GM23338 (cell line): ENCODE measurements at regions not wholly inside any gene's neighbourhood (a gene's known extent, or its start where the extent isn't known, plus 50 kb on each side); places are given as distances from the start of the nearest gene placed in this dataset.

Experiments
- ATAC-seq: fragments of 200-7000 bp; cut with Tn5 transposase; 3 replicates; pipeline ENCODE4 v1.9.1; 2020
- DNase-seq: peaks from one replicate; pipeline ENCODE4 v3.0.0-alpha.2; 2015; ENCODE audit warnings: low spot score
- H2AFZ ChIP-seq: fragments of 200-600 bp; sonication (generic); 2 replicates; pipeline ENCODE4 v1.8.0; 2016; ENCODE audit warnings: antibody characterized with exemption, mild to moderate bottlenecking, moderate library complexity
- H3F3A ChIP-seq: fragments of 200-600 bp; sonication (generic); replicated peaks from 2 replicates; pipeline ENCODE4 v1.8.0; 2017; ENCODE audit warnings: antibody characterized with exemption, mixed run types, low read depth
- H3K27ac ChIP-seq: fragments of 200-600 bp; sonication (generic); 2 replicates; pipeline ENCODE4 v1.6.1; 2016; ENCODE audit warnings: low read depth
- H3K27me3 ChIP-seq: fragments of 200-600 bp; sonication (generic); 2 replicates; pipeline ENCODE4 v1.8.0; 2016; ENCODE audit warnings: mild to moderate bottlenecking, mixed run types, moderate library complexity; ENCODE audit not compliant: insufficient read depth
- H3K36me3 ChIP-seq: fragments of 200-600 bp; sonication (generic); 2 replicates; pipeline ENCODE4 v1.8.0; 2016; ENCODE audit warnings: mild to moderate bottlenecking; ENCODE audit not compliant: insufficient read depth
- H3K4me1 ChIP-seq: fragments of 200-600 bp; sonication (generic); 2 replicates; pipeline ENCODE4 v1.8.0; 2016; ENCODE audit warnings: mild to moderate bottlenecking, moderate library complexity; ENCODE audit not compliant: insufficient read depth
- H3K4me2 ChIP-seq: fragments of 200-600 bp; sonication (generic); 2 replicates; pipeline ENCODE4 v1.7.1; 2017; ENCODE audit warnings: mixed run types
- H3K4me3 ChIP-seq: fragments of 200-600 bp; sonication (generic); 2 replicates; pipeline ENCODE4 v1.6.1; 2016; ENCODE audit warnings: mixed run types
- H3K79me2 ChIP-seq: fragments of 200-600 bp; sonication (generic); replicated peaks from 2 replicates; pipeline ENCODE4 v1.8.0; 2017; ENCODE audit warnings: mild to moderate bottlenecking; ENCODE audit not compliant: insufficient read depth
- H3K9me2 ChIP-seq: fragments of 200-600 bp; sonication (generic); 2 replicates; pipeline ENCODE4 v1.8.0; 2017; ENCODE audit not compliant: insufficient read depth
- H4K20me1 ChIP-seq: fragments of 200-600 bp; sonication (generic); replicated peaks from 2 replicates; pipeline ENCODE4 v1.8.0; 2017; ENCODE audit warnings: mild to moderate bottlenecking; ENCODE audit not compliant: insufficient read depth
- H3K27ac Mint-ChIP-seq: 2 replicates; pipeline ENCODE4 v1.8.0; 2020; ENCODE audit warnings: inconsistent platforms, mild to moderate bottlenecking, moderate library complexity, mixed read lengths
- H3K27me3 Mint-ChIP-seq: 3 replicates; pipeline ENCODE4 v1.8.0; 2022; ENCODE audit warnings: low read depth, mild to moderate bottlenecking, moderate library complexity, mixed read lengths, inconsistent platforms; ENCODE audit not compliant: insufficient read depth, poor library complexity
- H3K36me3 Mint-ChIP-seq: 3 replicates; pipeline ENCODE4 v1.8.0; 2021; ENCODE audit warnings: low read depth, mild to moderate bottlenecking, inconsistent platforms, moderate library complexity, mixed read lengths
- H3K4me1 Mint-ChIP-seq: 3 replicates; pipeline ENCODE4 v1.8.0; 2020; ENCODE audit warnings: mild to moderate bottlenecking, inconsistent platforms, mixed read lengths
- H3K4me3 Mint-ChIP-seq: 3 replicates; pipeline ENCODE4 v1.8.0; 2021; ENCODE audit warnings: moderate library complexity, mild to moderate bottlenecking, inconsistent platforms, mixed read lengths
- H3K9me3 Mint-ChIP-seq: 3 replicates; pipeline ENCODE4 v1.8.0; 2020; ENCODE audit warnings: moderate library complexity, mild to moderate bottlenecking, inconsistent platforms, mixed read lengths
- EZH2phosphoT487 ChIP-seq: fragments of 200-600 bp; sonication (generic); IDR thresholded peaks from one replicate; pipeline ENCODE4 v1.8.1; 2018; ENCODE audit warnings: antibody characterized with exemption; ENCODE audit not compliant: unreplicated experiment
- POLR2AphosphoS5 ChIP-seq: IDR thresholded peaks from 2 replicates; pipeline ENCODE4 v1.6.1; 2016; ENCODE audit warnings: antibody characterized with exemption, low read depth
- ZNF114 ChIP-seq: fragments of 250-450 bp; sonication (Bioruptor Pico); IDR thresholded peaks from 2 replicates; pipeline ENCODE4 v1.5.0; 2020; ENCODE audit warnings: mild to moderate bottlenecking, moderate library complexity
- TF ChIP-seq, protein P1 (sequence below): IDR thresholded peaks from one replicate; pipeline ENCODE4 v1.6.1; 2018; ENCODE audit warnings: antibody characterized with exemption; ENCODE audit not compliant: unreplicated experiment
- TF ChIP-seq, protein P2 (sequence below): fragments of 250-450 bp; sonication (Bioruptor Pico); IDR thresholded peaks from 2 replicates; pipeline ENCODE4 v1.5.0; 2020; ENCODE audit warnings: mild to moderate bottlenecking, moderate library complexity
- TF ChIP-seq, protein P3 (sequence below): IDR thresholded peaks from 2 replicates; pipeline ENCODE4 v1.6.1; 2016; ENCODE audit warnings: antibody characterized with exemption

DNA sequence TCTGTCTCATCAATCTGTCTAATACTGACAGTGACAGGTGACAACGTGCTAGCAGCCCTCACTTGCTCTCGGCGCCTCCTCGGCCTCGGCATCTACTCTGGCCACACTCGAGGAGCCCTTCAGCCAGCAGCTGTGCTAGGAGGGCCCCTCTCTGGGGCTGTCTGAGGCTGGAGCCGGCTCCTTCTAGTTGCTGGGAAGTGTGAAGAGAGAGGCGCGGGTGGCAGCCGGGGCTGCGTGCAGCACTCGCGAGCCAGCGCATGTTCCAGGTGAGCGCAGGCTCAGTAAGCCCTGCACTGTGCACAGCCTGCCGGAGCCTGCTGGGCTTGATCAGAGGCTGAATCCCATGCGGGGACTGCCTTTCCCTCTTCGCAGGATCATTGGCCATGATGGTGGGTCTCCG lies 330.7 kb downstream of the CDH10 start:
- H3K4me3 Mint-ChIP-seq = no peak overlapping the region
- no peak overlapping the region for H3K27ac Mint-ChIP-seq
- H3K4me1 Mint-ChIP-seq = no peaks in the 10 kb centered on the region
- no peaks in the 10 kb centered on the region for H3F3A ChIP-seq
- no peaks in the 10 kb centered on the region for H3K27me3 ChIP-seq
- peaks cover 49% of the 10 kb centered on the region for H3K9me3 Mint-ChIP-seq
- H3K36me3 ChIP-seq = no peaks in the 10 kb centered on the region
- H2AFZ ChIP-seq = no peak overlapping the region
- H3K79me2 ChIP-seq = no peaks in the 10 kb centered on the region
- TF ChIP-seq EZH2phosphoT487 (no peak), POLR2AphosphoS5 (no peak), ZNF114 (CRISPR knock-in tag) (no peak)
- TF ChIP-seq, protein P1, sequence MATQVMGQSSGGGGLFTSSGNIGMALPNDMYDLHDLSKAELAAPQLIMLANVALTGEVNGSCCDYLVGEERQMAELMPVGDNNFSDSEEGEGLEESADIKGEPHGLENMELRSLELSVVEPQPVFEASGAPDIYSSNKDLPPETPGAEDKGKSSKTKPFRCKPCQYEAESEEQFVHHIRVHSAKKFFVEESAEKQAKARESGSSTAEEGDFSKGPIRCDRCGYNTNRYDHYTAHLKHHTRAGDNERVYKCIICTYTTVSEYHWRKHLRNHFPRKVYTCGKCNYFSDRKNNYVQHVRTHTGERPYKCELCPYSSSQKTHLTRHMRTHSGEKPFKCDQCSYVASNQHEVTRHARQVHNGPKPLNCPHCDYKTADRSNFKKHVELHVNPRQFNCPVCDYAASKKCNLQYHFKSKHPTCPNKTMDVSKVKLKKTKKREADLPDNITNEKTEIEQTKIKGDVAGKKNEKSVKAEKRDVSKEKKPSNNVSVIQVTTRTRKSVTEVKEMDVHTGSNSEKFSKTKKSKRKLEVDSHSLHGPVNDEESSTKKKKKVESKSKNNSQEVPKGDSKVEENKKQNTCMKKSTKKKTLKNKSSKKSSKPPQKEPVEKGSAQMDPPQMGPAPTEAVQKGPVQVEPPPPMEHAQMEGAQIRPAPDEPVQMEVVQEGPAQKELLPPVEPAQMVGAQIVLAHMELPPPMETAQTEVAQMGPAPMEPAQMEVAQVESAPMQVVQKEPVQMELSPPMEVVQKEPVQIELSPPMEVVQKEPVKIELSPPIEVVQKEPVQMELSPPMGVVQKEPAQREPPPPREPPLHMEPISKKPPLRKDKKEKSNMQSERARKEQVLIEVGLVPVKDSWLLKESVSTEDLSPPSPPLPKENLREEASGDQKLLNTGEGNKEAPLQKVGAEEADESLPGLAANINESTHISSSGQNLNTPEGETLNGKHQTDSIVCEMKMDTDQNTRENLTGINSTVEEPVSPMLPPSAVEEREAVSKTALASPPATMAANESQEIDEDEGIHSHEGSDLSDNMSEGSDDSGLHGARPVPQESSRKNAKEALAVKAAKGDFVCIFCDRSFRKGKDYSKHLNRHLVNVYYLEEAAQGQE = no peak
- TF ChIP-seq, protein P2, sequence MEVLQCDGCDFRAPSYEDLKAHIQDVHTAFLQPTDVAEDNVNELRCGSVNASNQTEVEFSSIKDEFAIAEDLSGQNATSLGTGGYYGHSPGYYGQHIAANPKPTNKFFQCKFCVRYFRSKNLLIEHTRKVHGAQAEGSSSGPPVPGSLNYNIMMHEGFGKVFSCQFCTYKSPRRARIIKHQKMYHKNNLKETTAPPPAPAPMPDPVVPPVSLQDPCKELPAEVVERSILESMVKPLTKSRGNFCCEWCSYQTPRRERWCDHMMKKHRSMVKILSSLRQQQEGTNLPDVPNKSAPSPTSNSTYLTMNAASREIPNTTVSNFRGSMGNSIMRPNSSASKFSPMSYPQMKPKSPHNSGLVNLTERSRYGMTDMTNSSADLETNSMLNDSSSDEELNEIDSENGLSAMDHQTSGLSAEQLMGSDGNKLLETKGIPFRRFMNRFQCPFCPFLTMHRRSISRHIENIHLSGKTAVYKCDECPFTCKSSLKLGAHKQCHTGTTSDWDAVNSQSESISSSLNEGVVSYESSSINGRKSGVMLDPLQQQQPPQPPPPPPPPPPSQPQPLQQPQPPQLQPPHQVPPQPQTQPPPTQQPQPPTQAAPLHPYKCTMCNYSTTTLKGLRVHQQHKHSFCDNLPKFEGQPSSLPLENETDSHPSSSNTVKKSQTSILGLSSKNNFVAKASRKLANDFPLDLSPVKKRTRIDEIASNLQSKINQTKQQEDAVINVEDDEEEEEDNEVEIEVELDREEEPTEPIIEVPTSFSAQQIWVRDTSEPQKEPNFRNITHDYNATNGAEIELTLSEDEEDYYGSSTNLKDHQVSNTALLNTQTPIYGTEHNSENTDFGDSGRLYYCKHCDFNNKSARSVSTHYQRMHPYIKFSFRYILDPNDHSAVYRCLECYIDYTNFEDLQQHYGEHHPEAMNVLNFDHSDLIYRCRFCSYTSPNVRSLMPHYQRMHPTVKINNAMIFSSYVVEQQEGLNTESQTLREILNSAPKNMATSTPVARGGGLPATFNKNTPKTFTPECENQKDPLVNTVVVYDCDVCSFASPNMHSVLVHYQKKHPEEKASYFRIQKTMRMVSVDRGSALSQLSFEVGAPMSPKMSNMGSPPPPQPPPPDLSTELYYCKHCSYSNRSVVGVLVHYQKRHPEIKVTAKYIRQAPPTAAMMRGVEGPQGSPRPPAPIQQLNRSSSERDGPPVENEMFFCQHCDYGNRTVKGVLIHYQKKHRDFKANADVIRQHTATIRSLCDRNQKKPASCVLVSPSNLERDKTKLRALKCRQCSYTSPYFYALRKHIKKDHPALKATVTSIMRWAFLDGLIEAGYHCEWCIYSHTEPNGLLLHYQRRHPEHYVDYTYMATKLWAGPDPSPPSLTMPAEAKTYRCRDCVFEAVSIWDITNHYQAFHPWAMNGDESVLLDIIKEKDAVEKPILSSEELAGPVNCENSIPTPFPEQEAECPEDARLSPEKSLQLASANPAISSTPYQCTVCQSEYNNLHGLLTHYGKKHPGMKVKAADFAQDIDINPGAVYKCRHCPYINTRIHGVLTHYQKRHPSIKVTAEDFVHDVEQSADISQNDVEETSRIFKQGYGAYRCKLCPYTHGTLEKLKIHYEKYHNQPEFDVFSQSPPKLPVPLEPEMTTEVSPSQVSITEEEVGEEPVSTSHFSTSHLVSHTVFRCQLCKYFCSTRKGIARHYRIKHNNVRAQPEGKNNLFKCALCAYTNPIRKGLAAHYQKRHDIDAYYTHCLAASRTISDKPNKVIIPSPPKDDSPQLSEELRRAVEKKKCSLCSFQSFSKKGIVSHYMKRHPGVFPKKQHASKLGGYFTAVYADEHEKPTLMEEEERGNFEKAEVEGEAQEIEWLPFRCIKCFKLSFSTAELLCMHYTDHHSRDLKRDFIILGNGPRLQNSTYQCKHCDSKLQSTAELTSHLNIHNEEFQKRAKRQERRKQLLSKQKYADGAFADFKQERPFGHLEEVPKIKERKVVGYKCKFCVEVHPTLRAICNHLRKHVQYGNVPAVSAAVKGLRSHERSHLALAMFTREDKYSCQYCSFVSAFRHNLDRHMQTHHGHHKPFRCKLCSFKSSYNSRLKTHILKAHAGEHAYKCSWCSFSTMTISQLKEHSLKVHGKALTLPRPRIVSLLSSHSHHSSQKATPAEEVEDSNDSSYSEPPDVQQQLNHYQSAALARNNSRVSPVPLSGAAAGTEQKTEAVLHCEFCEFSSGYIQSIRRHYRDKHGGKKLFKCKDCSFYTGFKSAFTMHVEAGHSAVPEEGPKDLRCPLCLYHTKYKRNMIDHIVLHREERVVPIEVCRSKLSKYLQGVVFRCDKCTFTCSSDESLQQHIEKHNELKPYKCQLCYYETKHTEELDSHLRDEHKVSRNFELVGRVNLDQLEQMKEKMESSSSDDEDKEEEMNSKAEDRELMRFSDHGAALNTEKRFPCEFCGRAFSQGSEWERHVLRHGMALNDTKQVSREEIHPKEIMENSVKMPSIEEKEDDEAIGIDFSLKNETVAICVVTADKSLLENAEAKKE (CRISPR knock-in tag) = no peak
- TF ChIP-seq, protein P3, sequence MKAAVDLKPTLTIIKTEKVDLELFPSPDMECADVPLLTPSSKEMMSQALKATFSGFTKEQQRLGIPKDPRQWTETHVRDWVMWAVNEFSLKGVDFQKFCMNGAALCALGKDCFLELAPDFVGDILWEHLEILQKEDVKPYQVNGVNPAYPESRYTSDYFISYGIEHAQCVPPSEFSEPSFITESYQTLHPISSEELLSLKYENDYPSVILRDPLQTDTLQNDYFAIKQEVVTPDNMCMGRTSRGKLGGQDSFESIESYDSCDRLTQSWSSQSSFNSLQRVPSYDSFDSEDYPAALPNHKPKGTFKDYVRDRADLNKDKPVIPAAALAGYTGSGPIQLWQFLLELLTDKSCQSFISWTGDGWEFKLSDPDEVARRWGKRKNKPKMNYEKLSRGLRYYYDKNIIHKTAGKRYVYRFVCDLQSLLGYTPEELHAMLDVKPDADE = no peak
- H3K27ac ChIP-seq = no peak overlapping the region
- no peaks in the 10 kb centered on the region for H4K20me1 ChIP-seq
- no peaks in the 10 kb centered on the region for H3K9me2 ChIP-seq
- no peak for DNase-seq
- no peak overlapping the region for H3K4me2 ChIP-seq
- peaks cover 21% of the 10 kb centered on the region for H3K36me3 Mint-ChIP-seq
- ATAC-seq = no peak
- no peak overlapping the region for H3K4me3 ChIP-seq
- no peaks in the 10 kb centered on the region for H3K4me1 ChIP-seq
- peaks cover 6% of the 10 kb centered on the region for H3K27me3 Mint-ChIP-seq
